ENCODE measurements at regions not wholly inside any gene's neighbourhood (a gene's known extent, or its start where the extent isn't known, plus 50 kb on each side); places are given as distances from the start of the nearest gene placed in this dataset.

- H4K8ac ChIP-seq (ENCODE audit: low read depth in 2 of 2, low read length in 2 of 2) = no peak overlapping the region
- in situ Hi-C loops (cut with MboI; ENCODE audit: low sequenced_read_pairs) = no loop called here
- H3K14ac ChIP-seq (replicated peaks; ENCODE audit: low read depth, low read length) = no peak overlapping the region
- no peak overlapping the region for H4K5ac ChIP-seq (ENCODE audit: low read depth, low read length)
- no peak overlapping the region for H3K56ac ChIP-seq (ENCODE audit: extremely low read depth, insufficient read depth, low read length)
- no peak overlapping the region for H2AK5ac ChIP-seq (ENCODE audit: low read depth, low read length)
- ATAC-seq (ENCODE audit: low read depth) (no peak), DNase-seq (no peak)
- no peaks in the 10 kb centered on the region for H3K9me3 ChIP-seq (ENCODE audit: control insufficient read depth, insufficient read depth, low read length)
- H3K27ac ChIP-seq (ENCODE audit: insufficient read depth, low read length) = no peak overlapping the region
- H2BK120ac ChIP-seq (ENCODE audit: low read depth, low read length) = no peak overlapping the region
- no peak overlapping the region for H3K4me3 ChIP-seq (ENCODE audit: insufficient read depth, low read depth, low read length)
- no peak overlapping the region for H3K4me2 ChIP-seq (ENCODE audit: low read depth, low read length)
- H3K27me3 ChIP-seq (ENCODE audit: control insufficient read depth, insufficient read depth, low read length) = no peaks in the 10 kb centered on the region
- intact Hi-C loops (cut with micrococcal nuclease) = no loop called here
- no peak overlapping the region for H2AK9ac ChIP-seq (replicated peaks; ENCODE audit: low read depth, low read length, poor library complexity)
- H2BK5ac ChIP-seq (ENCODE audit: low read depth, low read length, poor library complexity, severe bottlenecking) = no peak overlapping the region
- H3K18ac ChIP-seq (ENCODE audit: low read depth, low read length) = no peak overlapping the region
- no peaks in the 10 kb centered on the region for H3K9me1 ChIP-seq (ENCODE audit: insufficient read depth, low read length)
- H3K4me1 ChIP-seq (ENCODE audit: control insufficient read depth, insufficient read depth, low read length) = no peaks in the 10 kb centered on the region
- H2AFZ ChIP-seq (replicated peaks; ENCODE audit: low read length, poor library complexity) = no peak overlapping the region
- H3K4ac ChIP-seq (ENCODE audit: low read depth, low read length) = no peak overlapping the region
- BruUV-seq (replicated peaks) = no TSS peak
- CTCF ChIA-PET = no interaction called here
- no peaks in the 10 kb centered on the region for H3K36me3 ChIP-seq (ENCODE audit: control insufficient read depth, insufficient read depth, low read length)
- dilution Hi-C loops (cut with HindIII; ENCODE audit: low sequenced_read_pairs, unreplicated experiment) = no loop called here
- no peak overlapping the region for H2BK20ac ChIP-seq (ENCODE audit: low read depth, low read length)
- H4K91ac ChIP-seq (ENCODE audit: insufficient read depth, low read depth, low read length) = no peak overlapping the region
- H4K20me1 ChIP-seq (ENCODE audit: insufficient read depth, low read length) = no peaks in the 10 kb centered on the region
- POLR2A ChIA-PET (ENCODE audit: unreplicated experiment) = no interaction called here
- H3K79me1 ChIP-seq (ENCODE audit: low read depth in 1 of 2, low read length in 2 of 2) = no peaks in the 10 kb centered on the region
- no peak overlapping the region for H3K23ac ChIP-seq (ENCODE audit: low read depth, low read length)
- no peak overlapping the region for H2BK15ac ChIP-seq (ENCODE audit: low read depth, low read length)
- TF ChIP-seq FOS (IDR thresholded peaks at IDR 0.05; ENCODE audit: low read depth, low read length) (no peak), MAFK (IDR thresholded peaks at IDR 0.05; ENCODE audit: low read depth, low read length) (no peak), CEBPB (IDR thresholded peaks at IDR 0.05; ENCODE audit: low read depth, low read length) (no peak), MAZ (IDR thresholded peaks at IDR 0.05; ENCODE audit: borderline replicate concordance, low read depth, low read length) (no peak), SMC3 (IDR thresholded peaks at IDR 0.05; ENCODE audit: low read depth, low read length) (no peak), ELK1 (IDR thresholded peaks at IDR 0.05; ENCODE audit: borderline replicate concordance, low read depth, low read length) (no peak), BHLHE40 (IDR thresholded peaks at IDR 0.05; ENCODE audit: low read depth, low read length) (no peak), RCOR1 (IDR thresholded peaks at IDR 0.05; ENCODE audit: insufficient replicate concordance, low read length) (no peak)
- TF ChIP-seq, protein P1, sequence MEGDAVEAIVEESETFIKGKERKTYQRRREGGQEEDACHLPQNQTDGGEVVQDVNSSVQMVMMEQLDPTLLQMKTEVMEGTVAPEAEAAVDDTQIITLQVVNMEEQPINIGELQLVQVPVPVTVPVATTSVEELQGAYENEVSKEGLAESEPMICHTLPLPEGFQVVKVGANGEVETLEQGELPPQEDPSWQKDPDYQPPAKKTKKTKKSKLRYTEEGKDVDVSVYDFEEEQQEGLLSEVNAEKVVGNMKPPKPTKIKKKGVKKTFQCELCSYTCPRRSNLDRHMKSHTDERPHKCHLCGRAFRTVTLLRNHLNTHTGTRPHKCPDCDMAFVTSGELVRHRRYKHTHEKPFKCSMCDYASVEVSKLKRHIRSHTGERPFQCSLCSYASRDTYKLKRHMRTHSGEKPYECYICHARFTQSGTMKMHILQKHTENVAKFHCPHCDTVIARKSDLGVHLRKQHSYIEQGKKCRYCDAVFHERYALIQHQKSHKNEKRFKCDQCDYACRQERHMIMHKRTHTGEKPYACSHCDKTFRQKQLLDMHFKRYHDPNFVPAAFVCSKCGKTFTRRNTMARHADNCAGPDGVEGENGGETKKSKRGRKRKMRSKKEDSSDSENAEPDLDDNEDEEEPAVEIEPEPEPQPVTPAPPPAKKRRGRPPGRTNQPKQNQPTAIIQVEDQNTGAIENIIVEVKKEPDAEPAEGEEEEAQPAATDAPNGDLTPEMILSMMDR (conservative IDR thresholded peaks at IDR 0.05; ENCODE audit: low read depth, low read length) = no peak
- no peak overlapping the region for H3K9ac ChIP-seq (ENCODE audit: low read depth, low read length)
Measured at GRCh38 chrX:124268099-124268498, 64.4 kb upstream of the TEX13D start.

Data from IMR-90 (cell line).